HG03045 (cell line): ENCODE measurements at regions not wholly inside any gene's neighbourhood (a gene's known extent, or its start where the extent isn't known, plus 50 kb on each side); places are given as distances from the start of the nearest gene placed in this dataset.
"Not testable (repeated sequence)": the region's sequence is repeated elsewhere in the genome, so short reads cannot be mapped to it uniquely, and the experiment has no call there.

Source experiments
- ATAC-seq: cut with Tn5 transposase; IDR thresholded peaks from one replicate; pipeline ENCODE4 v1.9.1; 2021; ENCODE audit warnings: mild to moderate bottlenecking, moderate library complexity; ENCODE audit not compliant: unreplicated experiment

DNA sequence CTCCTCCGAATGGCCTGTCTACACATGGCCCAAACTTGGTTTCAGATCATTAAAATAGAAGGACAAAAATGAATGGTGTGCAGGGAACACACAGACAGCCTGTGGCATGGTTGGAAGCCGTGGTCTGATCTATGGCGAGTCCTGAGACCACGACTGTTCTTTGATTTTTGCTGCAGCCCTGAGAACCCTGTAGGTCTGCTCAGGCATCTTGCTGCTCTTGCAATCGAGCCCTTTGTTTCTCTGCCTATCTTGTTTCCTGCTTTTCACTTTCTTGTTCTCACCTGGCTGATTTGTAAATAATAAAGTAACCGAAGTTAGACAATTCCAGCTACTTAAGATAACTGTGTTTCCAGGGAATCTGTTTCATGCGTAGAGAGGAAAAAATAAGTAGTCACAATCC lies 54.1 kb upstream of the NBPF9 start:
- ATAC-seq = not testable (repeated sequence)

DNA sequence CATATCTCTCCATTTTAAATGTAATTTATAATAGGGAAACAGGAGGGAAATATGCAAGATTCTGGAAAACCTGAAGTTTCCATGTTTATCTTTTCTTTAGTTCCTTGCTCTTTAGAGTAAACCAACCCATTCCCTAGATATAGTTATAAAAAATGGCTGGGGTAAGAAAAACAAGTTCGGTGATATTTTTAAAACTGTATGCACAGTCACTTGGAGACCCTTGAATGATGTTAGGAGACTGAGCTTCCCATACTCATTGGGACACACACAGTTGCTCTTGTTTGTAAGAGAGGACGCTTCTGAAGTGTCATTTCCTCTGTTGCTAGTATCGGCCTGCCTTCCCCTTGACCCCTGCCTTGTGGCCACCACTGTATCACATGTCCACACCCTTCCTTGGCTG lies 55.0 kb upstream of the NBPF9 start:
- ATAC-seq = not testable (repeated sequence)

DNA sequence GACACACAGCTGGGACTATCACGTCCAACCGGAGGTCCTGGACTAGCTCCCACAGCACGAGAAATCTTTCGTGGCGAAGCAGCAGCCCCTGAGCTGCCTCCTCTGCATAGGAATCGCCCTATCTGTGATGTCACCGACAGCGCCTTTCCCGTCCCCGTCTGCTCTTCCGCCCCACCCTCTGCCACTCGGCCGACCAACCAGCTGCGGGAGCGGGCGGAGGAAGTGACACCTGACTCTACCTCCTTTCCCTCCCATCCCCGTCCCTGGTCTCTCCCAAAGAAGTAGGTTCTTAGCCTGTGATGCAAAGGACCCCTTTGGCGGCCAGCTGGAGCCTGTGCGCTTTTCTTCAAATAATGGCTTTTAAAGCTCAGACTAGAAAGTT lies 59.7 kb upstream of the NBPF9 start:
- peak; percentile 81 for ATAC-seq

DNA sequence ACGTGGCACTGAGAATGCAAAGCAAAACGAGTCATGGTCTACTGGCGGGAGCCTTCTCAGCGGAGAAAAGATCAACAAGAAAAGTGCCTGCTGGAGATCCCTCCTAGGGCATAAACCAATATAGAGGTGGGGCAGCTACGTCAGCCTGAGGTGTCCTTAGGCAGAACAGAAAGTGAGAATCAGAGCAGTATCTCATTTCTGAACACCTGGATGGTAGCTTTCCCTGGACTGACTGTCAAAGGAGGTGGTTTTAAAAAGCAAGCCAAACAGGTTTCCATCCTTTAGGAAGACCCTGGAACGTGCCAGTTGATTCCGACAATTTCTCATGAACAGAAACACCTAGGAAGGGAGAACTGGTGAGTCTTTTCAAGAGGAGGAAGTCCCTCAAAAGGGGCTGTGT lies 71.4 kb upstream of the NBPF9 start:
- not testable (repeated sequence) for ATAC-seq

DNA sequence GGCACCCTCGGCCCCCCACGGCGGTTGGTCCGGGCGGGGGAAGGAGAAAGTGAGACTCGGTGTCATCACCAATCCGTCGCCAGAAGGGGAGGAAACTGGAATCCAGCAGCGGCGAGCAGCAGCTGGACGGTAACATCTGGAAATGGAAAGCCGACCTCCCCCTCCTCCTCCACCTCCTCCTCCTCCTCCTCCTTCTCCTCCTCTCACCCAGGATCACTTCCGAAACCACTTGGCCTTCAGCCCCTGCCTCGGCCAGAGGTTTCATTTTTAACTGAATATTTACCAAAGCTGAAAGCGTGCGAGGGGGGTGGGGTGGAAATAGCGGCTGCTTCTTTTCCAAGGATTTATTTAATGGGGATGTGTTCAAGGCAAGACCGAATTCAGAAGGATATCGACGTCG lies 72.5 kb upstream of the NBPF9 start:
- ATAC-seq = not testable (repeated sequence)

DNA sequence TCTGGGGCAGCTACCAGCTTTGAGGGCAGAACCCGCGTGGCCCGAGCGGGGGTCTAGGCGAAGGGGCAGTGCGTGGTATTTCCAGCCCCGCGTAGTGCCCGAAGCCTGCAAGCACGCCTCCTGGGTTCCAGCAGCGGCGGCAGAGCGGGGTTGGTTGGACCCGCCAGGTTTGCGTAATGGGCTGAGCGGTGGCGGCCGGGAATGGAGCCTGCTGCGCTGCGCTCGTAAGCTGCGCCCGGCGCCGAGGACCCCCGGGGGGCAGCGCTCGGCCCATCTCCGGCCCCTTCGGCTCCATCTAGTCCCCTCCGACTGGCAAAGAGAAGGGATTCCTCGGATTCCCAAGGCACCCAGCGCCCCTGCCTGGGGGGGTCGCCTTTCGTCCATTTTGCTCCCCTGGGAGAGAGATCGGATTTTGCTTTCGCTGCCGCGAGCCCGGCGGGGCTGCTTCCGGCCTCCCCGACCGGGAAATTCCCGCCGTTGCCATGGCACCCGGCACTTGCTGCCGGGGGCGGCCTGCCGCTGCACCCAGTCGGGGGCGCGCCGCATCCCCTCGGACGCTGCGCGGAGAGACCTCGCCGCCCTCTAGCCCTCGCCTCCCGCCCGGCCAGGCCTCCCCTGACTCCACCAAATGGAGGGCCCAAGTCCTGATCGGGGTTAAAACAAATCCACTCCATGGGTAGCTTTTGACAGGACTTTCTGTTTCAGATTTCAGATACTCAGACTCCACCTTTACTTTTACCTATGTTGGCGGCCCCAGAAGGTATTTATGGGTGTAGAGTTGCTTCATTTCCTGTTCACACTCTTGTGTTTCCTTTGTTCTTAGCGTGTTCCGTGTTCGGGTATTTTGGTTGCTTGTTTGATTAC lies 73.3 kb upstream of the NBPF9 start:
- ATAC-seq = not testable (repeated sequence)

DNA sequence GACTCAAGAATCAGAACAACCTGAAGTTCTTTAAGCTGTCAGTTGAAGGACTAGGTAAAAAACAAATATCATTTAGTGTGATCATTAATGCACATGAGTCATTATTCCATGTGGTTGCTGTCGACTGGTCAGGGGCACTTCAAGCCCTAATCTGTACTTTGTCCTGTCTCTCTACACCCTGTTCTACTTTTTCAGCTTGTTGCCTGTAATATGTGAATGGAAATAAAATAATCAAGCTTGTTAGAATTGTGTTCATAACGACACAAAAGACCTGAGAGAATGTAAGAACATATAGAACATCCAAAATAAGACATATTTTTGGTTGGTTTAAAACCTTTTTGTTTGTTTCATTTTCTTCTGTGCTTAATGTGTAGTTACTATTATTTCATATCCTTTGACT lies 87.4 kb upstream of the NBPF9 start:
- not testable (repeated sequence) for ATAC-seq

DNA sequence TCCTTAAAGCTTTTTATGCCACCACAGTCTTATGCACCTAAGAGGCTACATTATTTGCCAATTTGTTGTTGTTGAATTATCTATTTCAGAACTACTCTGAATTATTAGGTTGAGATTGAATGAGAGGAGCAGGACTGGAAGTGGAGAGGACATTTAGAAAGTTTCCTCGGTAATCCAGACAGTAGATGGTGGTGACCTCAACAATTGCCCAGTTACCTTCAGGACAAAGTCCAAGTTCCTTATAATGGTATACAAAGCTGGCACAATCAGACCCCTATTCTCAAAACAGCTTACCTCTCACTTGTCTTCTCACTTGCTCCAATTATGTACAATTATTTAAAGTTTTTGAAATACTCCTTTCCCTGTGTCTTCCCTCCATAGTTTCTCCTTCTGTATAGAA lies 93.3 kb upstream of the NBPF9 start:
- not testable (repeated sequence) for ATAC-seq

DNA sequence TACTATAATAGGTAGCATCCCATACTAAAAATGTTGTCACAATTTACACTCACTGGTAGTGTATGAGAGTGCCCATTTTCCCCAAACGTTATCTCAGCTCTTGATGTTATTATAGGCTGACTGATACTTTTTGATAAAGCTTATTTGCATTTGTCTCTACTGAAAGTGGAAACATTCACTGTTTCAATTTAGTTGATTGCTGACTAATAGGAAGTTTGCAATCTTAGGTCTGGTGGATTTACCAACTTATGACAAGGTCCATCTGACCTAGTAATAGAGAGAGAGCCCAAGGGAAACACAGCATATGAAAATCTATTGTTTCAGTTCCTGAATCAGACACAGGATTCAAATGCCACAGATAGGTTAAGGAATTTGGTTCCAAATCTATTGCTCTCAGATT lies 97.2 kb upstream of the NBPF9 start:
- not testable (repeated sequence) for ATAC-seq

DNA sequence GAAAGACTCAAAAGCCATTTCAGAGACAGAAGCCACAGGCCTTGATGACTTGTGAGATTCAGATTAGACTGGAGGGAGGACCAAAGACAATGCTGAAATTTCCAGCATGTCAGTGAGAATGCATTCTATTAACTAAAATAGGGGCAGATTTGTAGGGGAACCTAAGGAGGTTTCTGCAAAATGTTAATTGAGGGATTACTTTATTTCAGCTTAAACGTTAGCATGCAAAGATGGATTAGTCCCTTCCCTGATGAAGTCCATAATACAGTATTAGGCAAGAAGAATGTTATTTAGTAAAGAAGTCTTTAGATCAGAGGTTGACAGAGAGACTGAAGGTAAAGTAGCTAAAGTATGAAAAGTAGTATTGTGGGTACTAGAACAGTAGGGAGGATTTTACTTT lies 98.9 kb upstream of the NBPF9 start:
- ATAC-seq = not testable (repeated sequence)

DNA sequence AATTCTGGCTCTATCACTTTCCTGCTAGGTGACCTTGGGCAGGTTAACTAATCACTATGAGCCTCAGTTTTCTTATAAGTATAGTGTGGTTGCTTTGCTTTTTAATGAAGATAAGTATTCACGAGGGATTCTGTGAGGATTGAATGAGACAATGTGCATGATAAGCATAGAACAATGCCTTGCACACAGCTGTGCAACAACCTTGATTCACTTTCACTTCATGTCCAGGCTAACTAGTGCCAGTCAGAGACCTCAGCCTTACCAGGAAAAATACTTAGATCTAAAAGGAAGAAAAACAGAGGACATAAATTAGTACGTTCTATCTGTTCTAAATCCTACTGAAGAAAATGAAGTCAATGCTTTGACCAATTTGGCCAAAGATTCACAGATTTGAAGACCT lies 101.0 kb upstream of the NBPF9 start:
- ATAC-seq = not testable (repeated sequence)

DNA sequence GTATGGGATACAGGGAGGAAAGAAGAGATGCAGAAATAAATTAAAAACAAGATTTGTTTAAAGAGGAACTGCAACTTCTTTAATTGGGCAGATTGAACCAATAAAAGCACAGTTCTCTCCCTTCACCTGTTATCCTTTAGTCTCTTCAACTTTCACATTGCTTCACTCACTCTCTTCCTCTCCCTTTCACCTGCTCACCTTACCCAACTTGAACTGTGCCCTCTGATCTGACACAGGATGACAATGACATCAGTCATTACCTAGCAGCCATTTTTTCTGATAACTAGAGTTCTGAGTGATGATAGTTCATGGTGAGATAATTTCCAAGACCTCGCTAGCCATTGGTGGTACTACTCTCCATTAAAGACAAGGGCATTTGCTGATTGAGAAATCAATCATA lies 105.5 kb upstream of the NBPF9 start:
- ATAC-seq = not testable (repeated sequence)

DNA sequence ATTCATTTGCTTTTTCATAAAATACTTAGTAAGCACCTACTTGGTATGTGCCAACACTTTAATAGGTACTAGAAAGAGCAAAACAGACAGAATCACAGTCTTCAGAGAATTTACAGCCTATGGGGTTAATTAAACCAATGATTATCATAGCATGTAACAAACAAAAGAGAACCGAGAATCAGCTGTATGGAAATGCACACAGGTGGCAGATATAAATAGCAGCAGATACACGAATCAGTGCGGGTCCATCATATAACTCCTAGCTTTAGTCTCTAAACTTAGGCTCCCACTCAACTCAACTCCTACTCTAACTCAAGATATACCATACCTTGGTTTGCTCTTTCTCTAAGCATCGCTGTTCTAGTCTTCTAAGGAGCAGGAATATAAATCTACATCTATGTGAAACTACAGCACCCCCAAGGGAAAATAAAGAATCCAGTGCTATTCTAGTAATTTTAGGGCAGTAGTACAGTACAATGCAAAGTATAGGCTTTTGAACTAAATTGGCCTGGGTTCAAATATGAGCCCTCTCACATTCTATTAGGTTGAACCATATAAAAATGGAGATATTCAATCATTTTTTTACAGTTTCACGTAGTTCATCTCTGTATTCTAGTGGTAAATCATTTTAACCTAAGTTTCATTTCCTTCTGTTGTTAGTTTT lies 108.5 kb upstream of the NBPF9 start:
- not testable (repeated sequence) for ATAC-seq

DNA sequence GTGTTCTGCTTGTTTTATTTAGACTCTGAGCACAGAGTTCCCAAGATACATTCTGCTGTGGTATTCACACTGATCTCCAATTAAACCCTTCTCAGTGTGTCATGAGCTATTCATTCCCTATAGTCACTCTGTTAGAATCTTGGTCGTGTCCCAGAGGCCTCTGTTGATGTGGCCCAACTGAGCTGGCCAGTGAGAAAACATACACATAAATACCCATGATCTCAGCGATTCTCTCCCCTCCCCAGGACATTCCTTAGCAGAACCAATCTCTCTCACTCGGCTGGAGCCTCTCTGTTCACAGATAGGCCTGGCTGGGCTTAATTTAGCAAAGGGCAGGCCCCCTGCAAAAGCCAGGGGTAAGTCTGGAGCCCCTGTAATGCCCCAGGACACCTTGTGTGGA lies 109.6 kb upstream of the NBPF9 start:
- not testable (repeated sequence) for ATAC-seq

DNA sequence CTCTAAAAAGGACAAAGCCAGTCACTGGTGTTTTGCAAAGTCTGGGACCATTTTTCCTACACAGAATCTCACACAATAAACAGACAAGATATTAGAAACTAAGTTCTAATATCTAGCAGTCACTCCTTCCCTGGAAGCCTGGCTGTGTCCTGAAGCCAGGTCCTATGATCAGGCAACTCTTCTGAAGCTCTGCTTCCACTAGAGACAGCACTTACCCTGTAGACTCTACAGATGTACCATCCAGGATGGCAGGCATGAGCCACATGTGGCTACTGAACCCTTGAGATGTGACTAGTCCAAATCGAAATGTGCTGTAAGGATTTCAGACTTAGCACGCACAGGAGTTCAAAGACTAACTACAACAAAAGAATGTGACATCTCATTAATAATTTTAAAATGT lies 110.3 kb upstream of the NBPF9 start:
- not testable (repeated sequence) for ATAC-seq

DNA sequence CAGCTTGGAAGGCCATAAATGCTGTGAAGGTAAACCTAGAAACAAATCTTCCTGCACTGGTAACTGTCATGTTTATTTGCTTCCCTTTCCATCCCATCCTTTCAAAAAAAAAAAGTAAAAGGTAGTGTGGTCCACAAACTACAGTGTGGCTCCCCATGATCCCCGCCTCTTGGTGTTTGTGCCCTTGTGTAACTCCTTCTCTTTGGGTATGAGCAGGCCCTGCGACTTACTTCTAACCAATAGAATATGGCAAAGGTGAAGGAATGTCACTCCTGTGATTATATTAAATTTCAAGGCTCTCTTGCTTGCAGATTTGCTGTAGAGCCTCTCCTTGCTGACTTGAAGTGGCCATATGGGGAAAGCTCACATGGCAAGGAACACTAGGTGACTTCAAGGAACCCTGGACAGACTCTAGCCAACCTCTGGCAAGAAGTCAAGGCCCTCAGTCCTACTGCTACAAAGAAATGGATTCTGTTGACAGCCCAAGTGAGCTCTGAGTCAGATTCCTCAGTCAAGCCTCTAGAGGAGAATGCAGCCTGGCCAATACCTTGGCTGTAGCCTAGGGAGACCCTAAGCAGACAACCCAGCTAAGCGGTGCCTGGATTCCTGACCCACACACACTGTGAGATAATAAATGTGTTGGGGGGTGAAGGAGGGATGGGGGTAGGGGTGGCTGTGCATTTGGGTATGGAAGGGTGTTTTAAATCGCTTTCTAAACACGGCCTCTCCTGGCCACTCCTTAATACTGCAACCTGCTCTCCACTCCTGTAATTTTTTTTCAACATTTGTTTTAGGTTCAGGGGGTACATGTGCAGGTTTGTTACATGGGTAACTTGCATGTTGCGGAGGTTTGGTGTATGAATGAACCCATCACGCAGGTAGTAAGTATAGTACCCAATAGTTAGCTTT lies 115.0 kb upstream of the NBPF9 start:
- not testable (repeated sequence) for ATAC-seq

DNA sequence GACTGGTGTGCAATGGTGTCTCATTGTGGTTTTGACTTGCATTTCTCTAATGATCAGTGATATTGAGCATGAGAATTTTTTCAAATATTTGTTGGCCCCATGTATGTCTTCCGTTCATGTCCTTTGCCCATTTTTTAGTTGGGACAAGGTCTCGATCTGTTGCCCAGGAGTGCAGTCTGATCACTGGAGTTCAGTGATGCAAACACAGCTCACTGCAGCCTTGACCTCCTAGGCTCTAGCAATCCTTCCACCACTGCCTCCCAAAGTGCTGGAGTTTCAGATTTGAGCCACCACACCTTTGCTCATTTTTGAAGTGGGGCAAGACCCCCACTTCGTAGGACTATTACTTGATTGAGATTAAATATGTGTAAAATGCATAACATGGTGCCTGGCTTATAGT lies 116.2 kb upstream of the NBPF9 start:
- not testable (repeated sequence) for ATAC-seq

DNA sequence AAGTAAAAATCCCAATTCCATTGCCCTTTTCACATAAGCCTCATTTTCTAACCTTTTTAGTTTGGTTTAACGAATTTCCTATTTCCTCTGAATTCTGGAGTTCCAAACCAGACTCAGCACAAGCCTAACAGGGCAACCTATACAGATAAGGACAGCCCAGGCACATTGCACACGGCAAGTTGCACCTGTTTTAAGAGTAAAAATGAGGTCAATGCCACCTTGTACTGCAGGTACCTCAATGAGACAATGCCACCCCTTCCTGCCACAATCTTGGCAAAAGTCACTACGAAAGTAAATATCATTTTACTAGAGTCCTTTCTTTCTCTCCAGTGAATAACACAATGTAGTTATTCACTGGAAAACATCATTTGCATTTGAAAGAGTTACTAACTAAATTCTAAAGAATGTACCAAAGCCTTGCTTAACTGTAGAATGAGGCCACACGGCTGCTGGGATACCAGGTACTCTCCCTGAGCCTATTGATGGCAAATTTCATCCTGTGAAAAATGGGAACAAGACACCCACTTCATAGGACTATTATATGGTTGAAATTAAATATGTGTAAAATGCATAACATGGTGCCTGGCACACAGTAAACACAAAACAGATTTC lies 117.2 kb upstream of the NBPF9 start:
- ATAC-seq = not testable (repeated sequence)

DNA sequence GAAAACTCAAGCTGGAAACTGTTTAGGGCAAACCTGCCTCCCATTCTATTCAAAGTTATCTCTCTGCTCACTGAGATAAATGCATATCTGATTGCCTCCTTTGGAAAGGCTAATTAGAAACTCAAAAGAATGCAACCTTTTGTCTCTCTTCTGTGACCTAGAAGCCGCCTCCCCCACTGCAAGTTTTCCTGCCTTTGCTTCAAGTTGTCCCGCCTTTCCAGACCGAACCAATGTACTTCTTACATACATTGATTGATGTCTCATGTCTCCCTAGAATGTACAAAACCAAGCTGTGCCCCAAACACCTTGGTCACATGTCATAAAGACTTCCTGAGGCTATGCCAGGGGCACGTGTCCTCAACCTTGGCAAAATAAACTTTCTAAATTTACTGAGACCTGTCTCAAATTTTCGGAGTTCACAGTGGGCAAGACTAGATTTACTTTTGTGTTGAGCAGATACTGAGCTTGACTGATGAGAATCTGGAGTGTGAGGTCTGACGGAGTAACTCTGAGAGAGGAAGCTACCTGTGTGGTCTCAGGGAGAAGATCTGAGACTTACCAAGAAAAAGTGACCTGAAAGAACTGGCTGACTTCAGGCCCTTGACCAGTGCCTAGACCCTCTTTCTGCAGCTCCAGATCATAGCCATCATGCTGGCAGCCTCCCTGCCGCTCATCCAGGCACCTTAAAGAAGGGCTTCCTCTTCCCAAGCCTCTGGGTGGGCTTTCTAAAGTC lies 124.7 kb upstream of the NBPF9 start:
- not testable (repeated sequence) for ATAC-seq
